Mesothelial cell of epicardium (in vitro differentiated cells): ENCODE measurements at regions not wholly inside any gene's neighbourhood (a gene's known extent, or its start where the extent isn't known, plus 50 kb on each side); places are given as distances from the start of the nearest gene placed in this dataset.

Experiments used
- DNase-seq, 2 experiments: peaks; one replicate each; pipeline ENCODE4 v3.0.0; 2021; ENCODE audit warnings: low spot score in 2 of 2; ENCODE audit not compliant: unreplicated experiment in 2 of 2
- H3K27ac Mint-ChIP-seq: 2 replicates; pipeline ENCODE4 v1.8.0; 2021; ENCODE audit warnings: mixed read lengths
- H3K27me3 Mint-ChIP-seq: 2 replicates; pipeline ENCODE4 v1.8.0; 2021; ENCODE audit warnings: low read depth, mixed read lengths
- H3K36me3 Mint-ChIP-seq: 2 replicates; pipeline ENCODE4 v1.8.0; 2021; ENCODE audit warnings: mixed read lengths
- H3K4me1 Mint-ChIP-seq: 2 replicates; pipeline ENCODE4 v1.8.0; 2021; ENCODE audit warnings: mixed read lengths
- H3K4me3 Mint-ChIP-seq: 2 replicates; pipeline ENCODE4 v1.8.0; 2021; ENCODE audit warnings: mild to moderate bottlenecking, moderate library complexity, mixed read lengths
- H3K9me3 Mint-ChIP-seq: 2 replicates; pipeline ENCODE4 v1.8.0; 2021; ENCODE audit warnings: mixed read lengths
- CTCF ChIP-seq: fragments of 200-600 bp; sonication (generic); IDR thresholded peaks from one replicate; pipeline ENCODE4 v1.5.0; 2021; ENCODE audit warnings: antibody characterized with exemption; ENCODE audit not compliant: unreplicated experiment

- no peak for DNase-seq
- no peak overlapping the region for H3K27ac Mint-ChIP-seq
- no peak for TF ChIP-seq CTCF
- no peak overlapping the region for H3K4me3 Mint-ChIP-seq
- no peaks in the 10 kb centered on the region for H3K27me3 Mint-ChIP-seq
- H3K9me3 Mint-ChIP-seq = peaks cover 13% of the 10 kb centered on the region
- peaks cover 9% of the 10 kb centered on the region for H3K4me1 Mint-ChIP-seq
- no peaks in the 10 kb centered on the region for H3K36me3 Mint-ChIP-seq
Observed at GRCh38 chr17:72254808-72255449, 134.1 kb downstream of the SOX9 start.

- Mint-ChIP-seq H3K27ac (no peak overlapping the region), H3K9me3 (peaks cover 13% of the 10 kb centered on the region), H3K27me3 (no peaks in the 10 kb centered on the region), H3K4me1 (peaks cover 11% of the 10 kb centered on the region), H3K4me3 (no peak overlapping the region), H3K36me3 (no peaks in the 10 kb centered on the region)
- no peak for DNase-seq
- TF ChIP-seq CTCF = no peak
Observed at GRCh38 chr17:72255481-72255880, 134.7 kb downstream of the SOX9 start.

- Mint-ChIP-seq H3K27ac (no peak overlapping the region), H3K9me3 (peaks cover 19% of the 10 kb centered on the region), H3K36me3 (no peaks in the 10 kb centered on the region), H3K4me3 (no peak overlapping the region), H3K4me1 (peaks cover 7% of the 10 kb centered on the region), H3K27me3 (no peaks in the 10 kb centered on the region)
- DNase-seq = no peak
- TF ChIP-seq CTCF = no peak
Observed at GRCh38 chr17:72258711-72259110, 137.9 kb downstream of the SOX9 start.

- no peak for TF ChIP-seq CTCF
- peaks cover 9% of the 10 kb centered on the region for H3K9me3 Mint-ChIP-seq
- no peak overlapping the region for H3K4me3 Mint-ChIP-seq
- no peaks in the 10 kb centered on the region for H3K27me3 Mint-ChIP-seq
- no peak for DNase-seq
- H3K4me1 Mint-ChIP-seq = peaks cover 7% of the 10 kb centered on the region
- no peaks in the 10 kb centered on the region for H3K36me3 Mint-ChIP-seq
- no peak overlapping the region for H3K27ac Mint-ChIP-seq
Observed at GRCh38 chr17:72259922-72260321, 139.1 kb downstream of the SOX9 start.

GRCh38 chr17:72262766-72263165 is 141.9 kb downstream of the SOX9 start:
- Mint-ChIP-seq H3K4me3 (no peak overlapping the region), H3K4me1 (peaks cover 18% of the 10 kb centered on the region), H3K9me3 (peaks cover 9% of the 10 kb centered on the region), H3K36me3 (no peaks in the 10 kb centered on the region), H3K27me3 (no peaks in the 10 kb centered on the region), H3K27ac (no peak overlapping the region)
- TF ChIP-seq CTCF = no peak
- no peak for DNase-seq
